OCI-LY1 (cell line): ENCODE measurements at regions not wholly inside any gene's neighbourhood (a gene's known extent, or its start where the extent isn't known, plus 50 kb on each side); places are given as distances from the start of the nearest gene placed in this dataset.

Experiments used
- H2AFZ ChIP-seq: fragments of 200-600 bp; sonication (generic), shearing (Covaris generic); 2 replicates; pipeline ENCODE4 v1.6.0; 2014; ENCODE audit warnings: antibody characterized with exemption, mild to moderate bottlenecking, low read length
- H3F3A ChIP-seq: fragments of 200-600 bp; sonication (generic), shearing (Covaris generic); 2 replicates; pipeline ENCODE4 v1.6.0; 2014; ENCODE audit warnings: mild to moderate bottlenecking, antibody characterized with exemption, low read length, moderate library complexity; ENCODE audit not compliant: insufficient read depth
- H3K27ac ChIP-seq: fragments of 200-600 bp; sonication (generic); 2 replicates; pipeline ENCODE4 v1.5.1; 2014; ENCODE audit warnings: low read length, mixed run types, mild to moderate bottlenecking, low read depth; ENCODE audit not compliant: poor library complexity, severe bottlenecking
- H3K27me3 ChIP-seq: fragments of 200-600 bp; sonication (generic); 2 replicates; pipeline ENCODE4 v1.6.0; 2014; ENCODE audit warnings: antibody characterized with exemption, mild to moderate bottlenecking, low read length, moderate library complexity; ENCODE audit not compliant: insufficient read depth
- H3K36me3 ChIP-seq: fragments of 200-600 bp; sonication (generic); 2 replicates; pipeline ENCODE4 v1.6.1; 2014; ENCODE audit warnings: mild to moderate bottlenecking, antibody characterized with exemption, low read length, moderate library complexity, mixed read lengths; ENCODE audit not compliant: insufficient read depth
- H3K4me1 ChIP-seq: fragments of 200-600 bp; sonication (generic); 2 replicates; pipeline ENCODE4 v1.5.1; 2014; ENCODE audit warnings: mild to moderate bottlenecking, low read length, moderate library complexity; ENCODE audit not compliant: insufficient read depth, severe bottlenecking
- H3K4me2 ChIP-seq: fragments of 200-600 bp; sonication (generic), shearing (Covaris generic); 2 replicates; pipeline ENCODE4 v1.6.1; 2014; ENCODE audit warnings: low read length
- H3K4me3 ChIP-seq: fragments of 200-600 bp; sonication (generic); 2 replicates; pipeline ENCODE4 v1.5.1; 2014; ENCODE audit warnings: low read length, low read depth, mild to moderate bottlenecking, mixed read lengths; ENCODE audit not compliant: poor library complexity, severe bottlenecking
- H3K79me2 ChIP-seq: fragments of 200-600 bp; shearing (Covaris generic); 2 replicates; pipeline ENCODE4 v1.6.1; 2016; ENCODE audit warnings: mixed run types, low read length, mixed read lengths; ENCODE audit not compliant: insufficient read depth
- H3K9ac ChIP-seq: fragments of 200-600 bp; sonication (generic), shearing (Covaris generic); 2 replicates; pipeline ENCODE4 v1.6.1; 2014; ENCODE audit warnings: mild to moderate bottlenecking, low read length, mixed read lengths
- H3K9me2 ChIP-seq: fragments of 200-600 bp; sonication (generic), shearing (Covaris generic); 2 replicates; pipeline ENCODE4 v1.6.1; 2014; ENCODE audit warnings: low read depth, mild to moderate bottlenecking, low read length, mixed read lengths
- H3K9me3 ChIP-seq: fragments of 200-600 bp; shearing (Covaris generic); 2 replicates; pipeline ENCODE4 v1.6.1; 2014; ENCODE audit warnings: low read length, mixed read lengths
- H4K20me1 ChIP-seq: fragments of 200-600 bp; sonication (generic), shearing (Covaris generic); 2 replicates; pipeline ENCODE4 v1.6.0; 2016; ENCODE audit warnings: mild to moderate bottlenecking, low read length; ENCODE audit not compliant: insufficient read depth
- EZH2 ChIP-seq: fragments of 200-600 bp; sonication (generic), shearing (Covaris generic); IDR thresholded peaks from 2 replicates; pipeline ENCODE4 v1.8.0; 2017; ENCODE audit warnings: borderline replicate concordance, mixed run types, mild to moderate bottlenecking, antibody characterized with exemption, low read length, moderate library complexity, mixed read lengths
- TF ChIP-seq, protein P1 (sequence below): fragments of 200-600 bp; sonication (generic), shearing (Covaris generic); IDR thresholded peaks from 2 replicates; pipeline ENCODE4 v1.5.1; 2017; ENCODE audit warnings: mild to moderate bottlenecking, antibody characterized with exemption, low read length, moderate library complexity, mixed read lengths

DNA sequence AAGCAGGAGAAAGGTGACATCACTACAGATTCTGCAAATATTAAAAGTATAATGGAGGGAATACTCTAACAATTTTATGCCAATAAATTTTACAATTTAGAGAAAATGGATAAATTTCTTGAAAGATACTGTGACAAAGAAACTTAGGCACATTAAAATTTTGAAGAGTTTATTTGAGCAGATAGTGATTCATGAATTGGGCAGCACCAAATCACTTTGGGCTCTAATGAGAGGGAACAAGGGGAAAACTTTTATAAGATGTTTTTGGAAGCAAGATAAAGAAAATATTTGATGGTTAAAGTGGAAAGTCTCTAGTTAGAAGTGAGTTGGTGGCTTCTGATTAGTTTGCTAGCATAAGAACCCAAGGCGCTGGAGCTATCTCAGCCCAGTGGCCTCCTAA is 55.2 kb upstream of the FMN2 start:
- no peak overlapping the region for H3K4me2 ChIP-seq
- no peaks in the 10 kb centered on the region for H3K9me2 ChIP-seq
- H3K4me3 ChIP-seq: no peak overlapping the region
- H4K20me1 ChIP-seq: no peaks in the 10 kb centered on the region
- H3K9ac ChIP-seq: no peak overlapping the region
- no peak for TF ChIP-seq EZH2
- TF ChIP-seq, protein P1, sequence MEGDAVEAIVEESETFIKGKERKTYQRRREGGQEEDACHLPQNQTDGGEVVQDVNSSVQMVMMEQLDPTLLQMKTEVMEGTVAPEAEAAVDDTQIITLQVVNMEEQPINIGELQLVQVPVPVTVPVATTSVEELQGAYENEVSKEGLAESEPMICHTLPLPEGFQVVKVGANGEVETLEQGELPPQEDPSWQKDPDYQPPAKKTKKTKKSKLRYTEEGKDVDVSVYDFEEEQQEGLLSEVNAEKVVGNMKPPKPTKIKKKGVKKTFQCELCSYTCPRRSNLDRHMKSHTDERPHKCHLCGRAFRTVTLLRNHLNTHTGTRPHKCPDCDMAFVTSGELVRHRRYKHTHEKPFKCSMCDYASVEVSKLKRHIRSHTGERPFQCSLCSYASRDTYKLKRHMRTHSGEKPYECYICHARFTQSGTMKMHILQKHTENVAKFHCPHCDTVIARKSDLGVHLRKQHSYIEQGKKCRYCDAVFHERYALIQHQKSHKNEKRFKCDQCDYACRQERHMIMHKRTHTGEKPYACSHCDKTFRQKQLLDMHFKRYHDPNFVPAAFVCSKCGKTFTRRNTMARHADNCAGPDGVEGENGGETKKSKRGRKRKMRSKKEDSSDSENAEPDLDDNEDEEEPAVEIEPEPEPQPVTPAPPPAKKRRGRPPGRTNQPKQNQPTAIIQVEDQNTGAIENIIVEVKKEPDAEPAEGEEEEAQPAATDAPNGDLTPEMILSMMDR: no peak
- no peaks in the 10 kb centered on the region for H3F3A ChIP-seq
- no peak overlapping the region for H3K27ac ChIP-seq
- no peaks in the 10 kb centered on the region; the same call in 1 of the 2 replicates for H3K27me3 ChIP-seq
- no peaks in the 10 kb centered on the region for H3K9me3 ChIP-seq
- no peak overlapping the region for H2AFZ ChIP-seq
- H3K36me3 ChIP-seq: no peaks in the 10 kb centered on the region
- H3K79me2 ChIP-seq: no peaks in the 10 kb centered on the region
- H3K4me1 ChIP-seq: no peaks in the 10 kb centered on the region
